MCF 10A (cell line): ENCODE measurements at regions not wholly inside any gene's neighbourhood (a gene's known extent, or its start where the extent isn't known, plus 50 kb on each side); places are given as distances from the start of the nearest gene placed in this dataset.

ENCODE experiments used
- BruUV-seq: library from RNA; stranded (reverse); fragments of 400-500 nt; replicated peaks from 2 replicates; lab custom pipeline; 2021; lab: Mats Ljungman, UMichigan
- CTCF ChIA-PET: fragments of 300-600 bp; sonication (Branson Sonifier 250); formaldehyde crosslinking; extraction: SDS; loops from one replicate; lab custom pipeline; 2021; ENCODE audit warnings: antibody characterized with exemption, inconsistent platforms; lab: Yijun Ruan, JAX
- POLR2A ChIA-PET: fragments of 300-600, 350-650 bp; sonication (Branson Sonifier 250); formaldehyde crosslinking; extraction: SDS; loops from one replicate; lab custom pipeline; 2020; ENCODE audit warnings: antibody characterized with exemption, inconsistent platforms; lab: Yijun Ruan, JAX
- DNase-seq: peaks from one replicate; pipeline ENCODE4 v3.0.0-alpha.2; 2018; ENCODE audit not compliant: unreplicated experiment
- H3K27ac Mint-ChIP-seq: one replicate; pipeline ENCODE4 v1.8.0; 2022; ENCODE audit warnings: mild to moderate bottlenecking, low read depth, mixed read lengths; ENCODE audit not compliant: unreplicated experiment
- H3K27me3 Mint-ChIP-seq: one replicate; pipeline ENCODE4 v1.8.0; 2022; ENCODE audit warnings: mixed read lengths; ENCODE audit not compliant: insufficient read depth, unreplicated experiment
- H3K36me3 Mint-ChIP-seq: one replicate; pipeline ENCODE4 v1.8.0; 2022; ENCODE audit warnings: mild to moderate bottlenecking, moderate library complexity, mixed read lengths; ENCODE audit not compliant: insufficient read depth, unreplicated experiment
- H3K4me1 Mint-ChIP-seq: one replicate; pipeline ENCODE4 v1.8.0; 2022; ENCODE audit warnings: mixed read lengths; ENCODE audit not compliant: insufficient read depth, unreplicated experiment
- H3K4me3 Mint-ChIP-seq: one replicate; pipeline ENCODE4 v1.8.0; 2022; ENCODE audit warnings: mild to moderate bottlenecking, moderate library complexity, mixed read lengths; ENCODE audit not compliant: unreplicated experiment
- H3K9me3 Mint-ChIP-seq: one replicate; pipeline ENCODE4 v1.8.0; 2022; ENCODE audit warnings: mixed read lengths; ENCODE audit not compliant: unreplicated experiment
- CTCF ChIP-seq: fragments of 200-600 bp; IDR thresholded peaks from one replicate; pipeline ENCODE4 v1.8.0; 2022; ENCODE audit warnings: antibody characterized with exemption, mild to moderate bottlenecking; ENCODE audit not compliant: unreplicated experiment
- intact Hi-C: fragments of 100-400 bp; cut with micrococcal nuclease; formaldehyde crosslinking; loops from 2 replicates; pipeline ENCODE4 v1.14.1; 2022

- no peak for TF ChIP-seq CTCF
- DNase-seq: no peak
- no peaks in the 10 kb centered on the region for H3K36me3 Mint-ChIP-seq
- no peaks in the 10 kb centered on the region for H3K4me1 Mint-ChIP-seq
- H3K27me3 Mint-ChIP-seq: no peaks in the 10 kb centered on the region
- POLR2A ChIA-PET: no interaction called here
- no peak overlapping the region for H3K27ac Mint-ChIP-seq
- no TSS peak for BruUV-seq
- CTCF ChIA-PET: no interaction called here
- intact Hi-C loops: no loop called here
- H3K9me3 Mint-ChIP-seq: no peaks in the 10 kb centered on the region
- no peak overlapping the region for H3K4me3 Mint-ChIP-seq
These were observed 601.5 kb downstream of the UTRN start for GRCh38 chr6:144886682-144887081.

- Mint-ChIP-seq H3K27ac (no peak overlapping the region), H3K27me3 (no peaks in the 10 kb centered on the region), H3K9me3 (no peaks in the 10 kb centered on the region), H3K4me3 (no peak overlapping the region), H3K36me3 (no peaks in the 10 kb centered on the region), H3K4me1 (no peaks in the 10 kb centered on the region)
- POLR2A ChIA-PET: no interaction called here
- intact Hi-C loops: no loop called here
- DNase-seq: no peak
- CTCF ChIA-PET: no interaction called here
- no peak for TF ChIP-seq CTCF
- BruUV-seq: no TSS peak
These were observed 603.5 kb downstream of the UTRN start for GRCh38 chr6:144888621-144889020.

GRCh38 chr6:144893680-144894151 lies 608.6 kb downstream of the UTRN start:
- Mint-ChIP-seq H3K4me1 (peaks cover 15% of the 10 kb centered on the region), H3K4me3 (no peak overlapping the region), H3K9me3 (no peaks in the 10 kb centered on the region), H3K36me3 (no peaks in the 10 kb centered on the region), H3K27me3 (no peaks in the 10 kb centered on the region), H3K27ac (no peak overlapping the region)
- DNase-seq: no peak
- intact Hi-C loops: no loop called here
- BruUV-seq: no TSS peak
- no peak for TF ChIP-seq CTCF
- ChIA-PET POLR2A (no interaction called here), CTCF (no interaction called here)

GRCh38 chr6:144894240-144894639 lies 609.1 kb downstream of the UTRN start:
- CTCF ChIA-PET: no interaction called here
- BruUV-seq: no TSS peak
- peaks cover 15% of the 10 kb centered on the region for H3K4me1 Mint-ChIP-seq
- no peak for DNase-seq
- no peak overlapping the region for H3K27ac Mint-ChIP-seq
- TF ChIP-seq CTCF: no peak
- H3K4me3 Mint-ChIP-seq: no peak overlapping the region
- no peaks in the 10 kb centered on the region for H3K9me3 Mint-ChIP-seq
- no peaks in the 10 kb centered on the region for H3K36me3 Mint-ChIP-seq
- no peaks in the 10 kb centered on the region for H3K27me3 Mint-ChIP-seq
- intact Hi-C loops: no loop called here
- POLR2A ChIA-PET: no interaction called here
